GM21423 (cell line): ENCODE measurements at regions not wholly inside any gene's neighbourhood (a gene's known extent, or its start where the extent isn't known, plus 50 kb on each side); places are given as distances from the start of the nearest gene placed in this dataset.
"Not testable (repeated sequence)": the region's sequence is repeated elsewhere in the genome, so short reads cannot be mapped to it uniquely, and the experiment has no call there.

Source experiments
- ATAC-seq: cut with Tn5 transposase; IDR thresholded peaks from one replicate; pipeline ENCODE4 v1.9.1; 2021; ENCODE audit warnings: mild to moderate bottlenecking, moderate library complexity; ENCODE audit not compliant: unreplicated experiment

DNA sequence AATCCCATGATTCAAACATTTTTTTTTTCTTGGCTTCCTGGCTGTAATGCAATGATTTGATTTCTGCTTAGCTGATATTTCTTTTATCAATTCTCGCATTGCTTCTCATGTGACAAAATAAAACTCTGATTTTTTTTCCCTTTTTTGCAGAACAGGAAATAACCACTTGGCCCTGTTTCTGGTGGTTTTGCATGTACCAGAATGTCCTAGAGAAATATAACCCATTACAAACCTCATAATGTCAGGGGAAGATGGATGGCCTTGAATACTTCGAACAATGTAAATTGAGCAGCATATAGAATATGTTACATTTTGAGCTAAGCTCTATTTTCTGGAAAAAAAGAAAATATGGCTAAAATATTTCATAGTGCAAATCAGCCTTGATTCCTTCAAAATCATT lies 275.6 kb downstream of the RAP2B start:
- ATAC-seq = no peak

DNA sequence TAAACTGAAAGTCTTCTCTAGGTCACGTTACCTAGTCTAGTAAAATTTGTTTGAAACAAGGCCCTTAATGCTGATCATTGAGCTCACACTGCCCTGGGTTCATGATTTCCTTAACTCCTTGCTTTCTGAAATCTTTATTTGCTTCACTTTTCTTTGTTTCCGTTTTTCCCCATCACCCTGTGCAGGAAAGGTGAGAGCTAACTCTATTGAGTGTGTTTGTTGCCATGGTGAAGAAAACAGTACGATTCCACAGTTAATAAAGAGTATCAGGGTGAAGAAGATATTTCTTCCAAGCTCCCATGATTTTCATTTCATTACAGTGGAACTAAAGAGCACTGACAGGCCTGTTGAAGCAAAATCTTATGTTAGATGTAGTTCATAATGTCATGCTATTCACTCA lies 276.2 kb downstream of the RAP2B start:
- no peak for ATAC-seq

DNA sequence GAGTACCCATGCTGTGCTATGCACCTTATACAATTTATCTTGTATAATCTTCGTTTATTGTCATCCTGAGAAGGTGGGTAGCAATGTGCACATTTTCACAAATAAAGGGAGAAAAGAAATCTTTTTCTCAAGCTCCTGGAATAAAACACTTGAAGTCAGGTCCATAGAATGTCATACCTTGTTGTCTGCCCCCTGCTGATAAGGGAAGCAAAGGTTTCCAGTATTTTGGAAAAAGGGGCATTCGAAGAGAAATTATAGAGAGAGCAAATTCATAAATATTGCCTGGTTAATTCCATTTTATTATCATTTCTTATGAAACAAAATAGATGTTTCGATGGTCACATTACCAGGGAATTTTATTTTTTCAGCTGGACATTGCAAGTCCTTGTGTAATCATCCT lies 277.8 kb downstream of the RAP2B start:
- no peak for ATAC-seq

DNA sequence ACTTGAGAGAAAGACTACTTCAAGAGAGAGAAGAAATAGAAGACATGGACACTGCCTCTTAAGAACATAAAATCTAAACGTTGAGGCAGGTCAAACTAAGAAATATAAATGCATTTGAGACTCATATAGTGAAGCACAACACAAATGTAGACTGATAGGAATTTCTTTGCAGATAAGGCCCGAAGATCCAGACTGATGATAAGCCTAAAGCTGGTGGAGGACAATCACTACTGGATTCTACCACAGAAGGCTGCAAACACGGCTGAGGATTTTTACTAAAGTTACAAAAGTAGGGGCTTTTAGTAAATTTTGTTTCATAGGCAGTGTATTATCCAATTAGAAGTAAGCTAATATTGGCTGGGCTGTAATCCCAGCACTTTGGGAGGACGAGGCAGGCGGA lies 278.3 kb downstream of the RAP2B start:
- no peak for ATAC-seq

DNA sequence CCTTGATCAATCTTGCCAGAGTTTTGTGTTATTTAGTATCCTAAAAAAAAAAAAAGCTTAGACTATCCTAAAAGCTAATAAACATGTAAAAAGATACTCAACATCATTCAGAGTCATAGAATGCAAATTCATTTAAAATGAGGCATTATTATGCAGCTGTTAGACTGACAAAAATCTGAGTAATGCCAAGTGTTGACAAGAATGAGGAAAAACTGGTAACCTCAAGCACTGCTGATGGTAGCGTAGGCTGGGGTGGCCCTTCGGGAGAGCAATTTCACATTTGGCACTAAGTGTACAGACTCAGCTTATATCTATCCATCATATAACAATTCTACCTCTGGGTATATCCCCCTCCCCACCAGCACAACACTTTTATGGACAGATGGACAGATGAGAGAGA lies 280.4 kb downstream of the RAP2B start:
- ATAC-seq = no peak

DNA sequence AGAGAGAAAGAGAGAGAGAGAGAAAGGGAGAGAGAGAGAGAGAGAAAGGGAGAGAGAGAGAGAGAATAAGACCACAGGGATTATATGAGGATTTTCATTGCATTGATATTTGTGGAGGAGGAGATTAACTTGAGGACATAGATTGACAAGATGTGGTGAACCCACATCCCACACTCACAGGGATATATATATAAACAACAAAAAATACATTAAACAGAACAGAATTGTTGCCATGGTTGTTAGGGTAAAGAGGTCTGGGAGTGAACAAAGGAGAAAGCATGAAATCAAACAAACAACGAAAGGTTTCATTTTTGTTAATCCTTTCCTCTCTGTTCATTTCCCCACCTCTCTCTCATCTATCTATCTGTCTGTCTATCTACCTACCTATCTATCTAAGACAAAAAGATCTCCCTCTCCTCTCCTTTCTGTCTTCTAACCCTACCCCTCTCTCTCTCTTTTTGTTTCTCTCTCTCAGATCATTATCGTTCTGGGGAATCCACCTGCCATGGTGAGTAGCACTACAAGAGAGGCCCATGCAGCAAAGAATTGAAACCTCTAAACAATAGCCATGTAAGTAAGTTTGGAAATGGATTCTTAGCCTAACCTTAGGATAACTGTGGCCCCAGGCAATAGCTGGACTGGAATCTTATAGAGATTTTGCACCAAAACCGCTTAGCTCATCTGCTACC lies 280.9 kb downstream of the RAP2B start:
- no peak for ATAC-seq

DNA sequence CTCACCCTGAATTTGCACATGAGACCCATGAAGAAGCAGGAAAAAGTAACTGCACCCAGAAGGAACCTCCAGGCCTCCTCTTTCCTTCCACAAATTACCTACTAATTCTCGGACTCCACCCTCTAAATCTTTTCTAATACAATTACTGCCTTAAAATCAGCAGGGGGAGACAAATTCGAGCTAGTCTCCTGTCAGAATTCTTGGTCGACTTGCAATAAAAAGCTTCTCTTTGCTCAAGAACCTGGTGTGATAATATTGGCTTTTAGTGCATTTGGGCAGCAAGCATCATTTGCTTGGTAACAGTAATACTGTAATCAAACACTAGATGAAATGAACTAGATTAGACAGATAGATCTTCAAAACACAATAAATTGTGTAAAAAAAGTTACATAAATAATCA lies 281.9 kb downstream of the RAP2B start:
- ATAC-seq = no peak

DNA sequence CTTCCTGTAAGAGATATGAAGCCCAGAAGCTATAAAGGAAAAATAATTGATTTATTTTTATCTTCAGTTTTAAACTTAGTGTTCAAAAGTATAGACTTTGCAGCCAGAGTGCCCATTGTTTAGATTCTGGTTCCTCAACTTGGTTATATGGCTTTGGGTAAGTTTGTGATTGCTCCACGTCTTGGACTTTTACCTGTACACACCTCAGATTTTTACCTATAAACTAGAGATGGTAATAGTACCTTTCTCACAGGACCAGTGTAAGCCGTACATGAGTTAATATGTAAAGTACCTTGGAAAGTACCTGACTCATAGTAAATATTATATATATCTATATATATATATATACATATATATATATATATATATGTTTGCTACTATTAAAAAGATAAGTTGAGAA lies 283.8 kb downstream of the RAP2B start:
- ATAC-seq = no peak

DNA sequence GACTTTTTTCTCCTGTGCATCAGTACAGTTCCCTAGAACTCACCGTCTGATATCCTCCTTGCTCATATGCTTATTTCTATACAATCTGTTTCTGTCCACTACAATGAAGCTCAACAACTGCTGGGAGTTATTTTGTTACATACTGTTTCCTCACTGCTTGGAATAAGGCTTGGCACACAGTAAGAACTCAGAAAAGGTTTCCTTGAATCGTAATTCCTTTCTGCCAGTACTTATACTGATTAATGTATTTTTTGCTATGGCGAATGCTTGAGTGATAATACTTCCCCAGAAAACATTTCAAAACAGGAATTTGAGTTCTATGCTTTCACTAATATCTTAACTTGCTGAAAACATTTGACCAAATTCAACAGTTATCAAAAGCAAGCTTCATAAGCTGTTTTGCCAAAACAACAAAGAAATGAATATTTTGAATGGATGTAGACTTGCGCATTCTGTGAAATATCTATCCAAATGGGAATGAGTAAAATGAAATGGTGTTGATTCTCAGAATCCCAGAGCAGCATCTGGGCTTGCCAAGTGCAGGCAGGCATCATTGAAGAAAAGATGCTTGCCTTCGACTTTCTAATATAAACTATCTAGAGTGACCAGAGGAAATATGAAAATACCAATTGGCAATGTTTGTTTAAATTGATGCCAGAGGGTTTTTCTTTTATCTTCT lies 286.3 kb downstream of the RAP2B start:
- no peak for ATAC-seq

DNA sequence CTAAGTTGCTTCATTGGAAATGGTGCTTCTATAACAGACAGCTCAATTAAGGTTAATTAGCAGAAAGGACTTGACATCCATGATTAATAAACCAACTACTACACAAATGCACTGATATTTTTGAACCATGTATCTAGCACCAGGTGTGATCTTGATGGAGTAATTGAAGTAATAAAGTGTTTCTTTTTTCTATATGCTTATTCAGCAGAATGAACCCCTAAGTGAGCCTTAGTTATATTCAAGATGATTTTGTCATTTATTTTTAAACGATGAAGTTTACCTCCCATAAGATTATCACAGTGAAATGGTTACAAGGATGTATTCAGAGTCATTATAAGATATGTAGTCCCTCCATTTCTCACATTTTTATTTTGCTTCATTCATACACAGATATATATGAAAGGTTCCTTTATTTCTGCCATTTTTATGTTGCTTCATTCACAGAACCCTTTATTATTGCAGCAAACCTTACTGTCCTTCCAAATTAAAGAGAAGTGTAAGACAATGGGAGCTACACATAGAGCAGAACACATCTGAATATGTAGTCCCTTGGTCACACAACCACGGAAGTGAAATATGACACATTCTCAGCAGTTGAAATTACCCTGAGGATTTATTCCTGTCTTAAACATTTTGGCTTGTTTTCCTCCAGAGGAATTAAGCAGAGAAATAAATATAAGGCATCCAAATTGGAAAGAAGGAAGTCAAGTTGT lies 295.0 kb downstream of the RAP2B start:
- no peak for ATAC-seq

DNA sequence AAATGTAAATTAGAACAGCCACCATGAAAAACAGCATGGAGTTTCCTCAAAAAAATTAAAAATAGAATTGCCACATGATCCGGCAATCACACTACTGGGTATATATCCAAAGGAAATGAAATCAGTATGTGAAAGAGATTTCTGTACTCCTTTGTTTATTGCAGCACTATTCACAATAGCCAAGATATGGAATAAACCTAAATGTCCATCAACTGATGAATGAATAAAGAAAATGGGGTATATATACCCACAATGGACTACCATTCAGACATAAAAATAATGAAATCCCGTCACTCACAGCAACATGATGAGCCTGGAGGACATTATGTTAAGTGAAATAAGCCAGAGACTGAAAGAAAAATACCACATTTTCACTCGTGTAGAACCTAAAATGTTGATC lies 296.9 kb downstream of the RAP2B start:
- no peak for ATAC-seq

DNA sequence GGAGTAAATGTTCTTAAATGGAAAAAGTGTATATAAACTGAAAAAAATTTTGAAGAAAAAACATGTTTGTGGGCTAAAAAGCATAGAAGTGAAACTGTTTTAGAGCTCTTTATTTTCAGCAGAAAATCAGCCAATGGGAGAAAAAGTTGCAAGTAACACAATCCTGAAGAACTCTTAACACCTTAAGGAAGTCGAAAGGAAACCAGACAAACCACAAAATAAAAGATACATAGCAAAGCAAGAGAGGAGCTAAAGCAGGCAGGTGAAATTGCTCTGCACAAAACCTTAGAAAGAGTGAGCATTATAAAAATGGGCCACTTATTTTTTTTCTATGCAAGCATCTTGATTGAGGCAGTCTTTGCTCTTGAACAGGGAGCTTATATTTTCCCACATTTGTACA lies 300.5 kb downstream of the RAP2B start:
- ATAC-seq = no peak

DNA sequence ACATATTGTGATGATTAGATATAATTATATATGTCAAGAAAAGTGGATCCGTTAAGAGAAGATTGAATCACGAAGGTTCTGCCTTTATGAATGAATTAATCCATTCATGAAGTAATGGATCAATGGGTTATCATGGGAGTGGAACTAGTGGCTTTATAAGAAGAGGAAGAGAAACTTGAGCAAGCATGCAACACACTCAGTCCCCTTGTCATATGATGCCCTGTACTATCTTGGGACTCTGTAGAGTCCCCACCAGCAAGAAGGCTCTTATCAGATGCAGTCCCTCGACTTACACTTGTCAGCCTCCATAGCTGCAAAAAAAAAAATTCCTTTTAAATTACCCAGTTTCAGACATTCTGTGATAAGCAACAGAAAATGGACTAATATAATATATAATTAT lies 301.9 kb downstream of the RAP2B start:
- peak; percentile 92 for ATAC-seq

DNA sequence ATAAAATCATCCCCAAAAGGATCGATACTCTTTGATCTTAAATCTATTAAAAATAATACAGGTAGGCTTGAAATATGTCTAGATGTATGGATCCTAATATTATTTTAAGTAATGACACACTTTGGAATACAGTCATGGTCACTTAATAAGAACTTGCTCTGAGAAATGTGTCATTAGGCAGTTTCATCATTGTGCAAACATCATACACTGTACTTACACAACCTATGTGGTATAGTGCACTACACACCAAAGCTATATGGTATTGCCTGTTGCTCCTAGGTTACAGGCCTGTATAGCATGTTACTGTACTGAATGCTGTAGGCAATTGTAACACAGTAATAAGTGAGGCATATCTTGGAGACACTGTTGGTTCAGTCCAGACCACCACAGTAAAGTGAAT lies 307.1 kb downstream of the RAP2B start:
- ATAC-seq = no peak

DNA sequence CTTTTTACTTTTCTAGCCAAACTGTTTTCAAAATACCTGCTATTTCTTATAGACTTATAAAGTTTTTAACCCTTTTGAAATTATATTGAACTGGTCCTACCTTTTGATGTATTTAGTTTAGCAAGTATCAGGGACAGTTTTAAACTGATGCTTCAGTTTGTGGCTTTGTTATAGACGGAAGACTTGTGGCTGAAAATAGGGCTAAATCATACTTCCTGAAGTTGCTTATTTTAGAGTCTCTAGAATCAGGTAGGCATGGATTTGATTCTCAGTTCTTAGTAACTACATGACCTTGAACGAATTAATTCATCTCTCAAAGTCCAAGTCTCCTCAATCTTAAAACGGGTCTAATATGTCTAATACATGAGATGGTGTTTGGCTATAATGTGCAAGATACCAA lies 322.8 kb downstream of the RAP2B start:
- ATAC-seq = no peak

DNA sequence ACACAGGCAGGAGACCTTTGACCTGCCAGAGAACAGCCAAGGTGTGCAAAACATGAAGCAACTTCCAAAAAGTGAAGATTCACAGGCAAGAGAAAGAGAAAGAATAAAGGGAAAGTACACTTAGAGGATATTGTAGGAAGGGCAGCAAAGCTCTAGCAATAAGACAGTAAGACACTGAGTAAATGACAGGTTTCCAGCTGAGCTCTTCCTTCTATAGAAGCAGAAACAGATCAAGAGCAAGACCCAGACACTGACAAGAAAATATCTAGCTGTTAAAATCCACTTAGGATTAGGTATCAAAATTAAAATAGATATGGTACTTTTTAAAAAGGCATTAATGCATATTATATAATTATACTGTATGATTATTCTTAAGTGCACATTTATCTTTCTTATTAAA lies 333.4 kb downstream of the RAP2B start:
- ATAC-seq = no peak

DNA sequence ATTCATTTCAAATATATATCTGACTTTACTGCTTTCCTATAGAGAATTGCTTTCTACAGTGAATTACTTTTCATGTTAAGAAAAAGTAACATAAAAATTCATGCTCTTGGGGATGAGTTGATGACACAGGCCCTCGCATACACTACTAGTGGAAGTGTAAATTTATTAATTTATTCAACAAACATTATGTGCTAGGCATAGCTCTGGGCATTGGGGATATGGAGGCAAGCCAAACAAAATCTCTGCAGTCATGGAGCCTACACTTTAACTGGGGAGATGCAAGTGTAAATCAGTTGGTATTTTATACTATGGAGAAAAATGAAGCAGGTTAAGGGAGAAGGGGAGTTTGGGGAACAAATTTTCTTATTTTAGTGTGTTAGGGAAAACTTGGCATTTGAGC lies 340.7 kb downstream of the RAP2B start:
- ATAC-seq = no peak

DNA sequence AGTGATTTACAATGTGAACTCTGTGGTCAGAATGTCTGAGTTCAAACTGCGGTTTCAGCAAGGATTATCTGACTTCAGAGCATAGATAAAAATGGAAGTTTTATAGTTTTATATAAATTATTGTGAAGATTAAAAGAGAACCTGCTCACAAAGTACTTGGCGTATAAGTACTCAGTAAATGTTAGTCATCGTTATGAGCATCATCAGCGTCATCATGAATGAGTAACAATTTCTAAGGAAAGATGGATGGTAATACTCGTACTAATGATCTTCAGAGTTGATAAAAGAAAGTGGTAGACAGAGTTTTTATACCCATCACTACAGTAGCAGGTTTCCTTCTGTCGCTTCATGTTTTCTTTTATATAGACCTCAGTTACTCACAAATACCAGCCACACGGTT lies 341.8 kb downstream of the RAP2B start:
- ATAC-seq = no peak

DNA sequence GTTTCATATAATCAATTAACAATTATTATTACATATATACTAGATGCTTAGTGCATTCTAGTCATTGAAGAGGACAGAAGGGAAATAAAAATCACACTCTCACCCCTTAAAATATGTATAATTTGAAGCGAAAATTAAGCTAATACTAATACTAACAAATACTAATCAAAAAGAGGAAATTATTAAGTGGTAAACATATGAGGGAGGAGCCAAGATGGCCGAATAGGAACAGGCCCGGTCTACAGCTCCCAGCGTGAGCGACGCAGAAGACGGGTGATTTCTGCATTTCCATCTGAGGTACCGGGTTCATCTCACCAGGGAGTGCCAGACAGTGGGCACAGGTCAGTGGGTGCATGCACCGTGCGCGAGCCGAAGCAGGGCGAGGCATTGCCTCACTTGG lies 344.2 kb downstream of the RAP2B start:
- ATAC-seq = not testable (repeated sequence)

DNA sequence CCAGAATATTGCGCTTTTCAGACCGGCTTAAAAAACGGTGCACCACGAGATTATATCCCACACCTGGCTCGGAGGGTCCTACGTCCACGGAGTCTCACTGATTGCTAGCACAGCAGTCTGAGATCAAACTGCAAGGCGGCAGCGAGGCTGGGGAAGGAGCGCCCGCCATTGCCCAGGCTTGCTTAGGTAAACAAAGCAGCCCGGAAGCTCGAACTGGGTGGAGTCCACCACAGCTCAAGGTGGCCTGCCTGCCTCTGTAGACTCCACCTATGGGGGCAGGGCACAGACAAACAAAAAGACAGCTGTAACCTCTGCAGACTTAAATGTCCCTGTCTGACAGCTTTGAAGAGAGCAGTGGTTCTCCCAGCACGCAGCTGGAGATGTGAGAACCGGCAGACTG lies 344.7 kb downstream of the RAP2B start:
- not testable (repeated sequence) for ATAC-seq

DNA sequence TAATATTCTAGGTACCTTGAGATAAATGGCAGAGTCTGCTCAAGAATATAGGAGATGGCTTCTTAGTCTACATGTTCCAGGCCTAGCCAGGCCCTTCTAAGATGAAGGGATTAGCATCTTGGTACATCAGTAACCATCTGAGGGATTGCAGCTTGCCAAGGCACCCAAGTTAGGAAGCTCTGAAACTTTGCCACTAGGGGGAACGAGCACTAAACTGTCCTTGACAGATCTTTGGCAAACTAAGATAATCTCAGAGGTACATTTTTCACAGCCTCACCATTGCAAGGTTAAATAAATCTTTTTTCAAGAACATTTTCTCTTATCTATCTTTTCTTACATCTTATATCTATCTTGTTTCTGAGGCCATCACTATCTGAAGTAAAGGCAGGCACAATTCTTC lies 351.2 kb downstream of the RAP2B start:
- ATAC-seq = no peak

DNA sequence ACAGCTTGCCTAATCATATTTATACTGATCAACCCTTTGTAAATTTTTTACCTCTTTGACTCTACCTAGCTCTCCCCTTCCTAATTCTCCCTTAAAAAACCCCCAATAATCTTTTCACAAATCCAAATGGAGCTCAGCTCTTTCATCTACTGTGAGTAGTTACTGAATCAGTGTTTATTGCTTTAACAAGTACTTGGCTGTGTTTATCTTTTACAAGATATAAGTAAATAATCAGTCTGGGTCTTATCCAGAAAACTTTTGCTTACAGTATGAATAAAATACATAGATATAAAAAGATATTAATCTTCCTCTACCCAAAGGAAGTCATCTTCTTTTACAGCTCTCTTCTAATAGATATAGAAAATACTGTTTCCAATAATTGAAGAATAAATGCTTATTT lies 366.4 kb downstream of the RAP2B start:
- no peak for ATAC-seq
